ENCODE measurements at regions not wholly inside any gene's neighbourhood (a gene's known extent, or its start where the extent isn't known, plus 50 kb on each side); places are given as distances from the start of the nearest gene placed in this dataset.

DNA sequence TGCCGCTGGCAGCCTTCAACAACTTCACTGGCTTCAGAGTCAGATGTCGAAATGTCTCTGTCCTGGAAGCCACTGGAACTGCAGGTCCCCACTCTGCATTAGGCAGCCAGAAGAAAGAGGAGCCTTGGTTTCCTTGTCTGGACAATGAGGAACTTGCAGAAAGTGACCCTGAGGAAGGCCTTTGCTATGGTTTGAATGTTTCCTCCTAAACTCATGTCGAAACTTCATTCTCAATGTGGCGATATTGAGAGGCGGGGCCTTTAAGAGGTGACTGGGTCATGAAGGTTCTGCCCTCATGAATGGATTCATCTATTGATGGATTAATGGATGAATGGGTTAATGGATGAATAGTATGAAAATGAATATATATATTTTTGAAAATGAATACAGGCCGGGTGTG is 61.6 kb upstream of the GPR26 start:
- Histone ChIP-seq H3K27ac (ENCODE audit: insufficient read length, low read depth, low read length) (no peak overlapping the region), H3K9ac (ENCODE audit: extremely low read depth, insufficient read length, low read length) (no peak overlapping the region), H2BK12ac (ENCODE audit: insufficient read length, low read depth, low read length) (no peak overlapping the region), H2BK120ac (ENCODE audit: low read depth, low read length, poor library complexity, severe bottlenecking) (no peak overlapping the region), H3K9me3 (ENCODE audit: control insufficient read depth, low read depth, low read length) (no peaks in the 10 kb centered on the region), H3K23me2 (ENCODE audit: insufficient read length, low read depth, low read length, poor library complexity, severe bottlenecking) (no peaks in the 10 kb centered on the region), H3K4ac (ENCODE audit: low read depth, low read length) (no peak overlapping the region), H2BK20ac (ENCODE audit: low read depth, low read length, poor library complexity, severe bottlenecking) (no peak overlapping the region), H4K5ac (ENCODE audit: insufficient read length, low read depth, low read length) (no peak overlapping the region), H4K91ac (ENCODE audit: insufficient read length, low read depth, low read length) (no peak overlapping the region), H2AFZ (ENCODE audit: low read length) (no peak overlapping the region), H4K8ac (replicated peaks; ENCODE audit: insufficient read length, low read depth, low read length) (no peak overlapping the region), H4K20me1 (ENCODE audit: control insufficient read depth, insufficient read depth, insufficient read length) (no peaks in the 10 kb centered on the region), H3K23ac (ENCODE audit: insufficient read length, low read depth, low read length) (no peak overlapping the region), H2BK15ac (ENCODE audit: low read depth, low read length) (no peak overlapping the region), H2BK5ac (ENCODE audit: insufficient read length, low read length) (no peak overlapping the region), H2AK5ac (ENCODE audit: insufficient read length, low read length) (no peak overlapping the region), H3K79me1 (ENCODE audit: insufficient read depth, low read depth, low read length, poor library complexity, severe bottlenecking) (no peaks in the 10 kb centered on the region), H3K18ac (ENCODE audit: insufficient read length, low read depth, low read length) (no peak overlapping the region), H3K14ac (ENCODE audit: insufficient read depth, low read length) (no peak overlapping the region), H3K27me3 (ENCODE audit: insufficient read depth, low read length) (no peaks in the 10 kb centered on the region), H3K4me2 (ENCODE audit: insufficient read depth, insufficient read length, low read length) (no peak overlapping the region), H3K79me2 (ENCODE audit: insufficient read depth, low read length) (no peaks in the 10 kb centered on the region), H3T11ph (ENCODE audit: low read length) (no peak overlapping the region), H3K4me1 (ENCODE audit: insufficient read depth, low read length) (peaks cover 23% of the 10 kb centered on the region), H3K56ac (ENCODE audit: insufficient read length, low read depth, low read length) (no peak overlapping the region)
- Mint-ChIP-seq H3K27me3 (ENCODE audit: low read depth) (peaks cover 12% of the 10 kb centered on the region), H3K4me3 (no peak overlapping the region), H3K9me3 (peaks cover 6 to 8% of the 10 kb centered on the region in 2 experiments; a peak in 3 of 5 replicates), H3K36me3 (ENCODE audit: insufficient read depth in 1 of 3, low read depth in 3 of 3) (no peaks in the 10 kb centered on the region), H3K4me1 (peaks cover 42 to 46% of the 10 kb centered on the region in 2 experiments), H3K27ac (no peak overlapping the region)
- no peak for DNase-seq
- WGBS (ENCODE audit: extremely low coverage, insufficient read length, low lambda C conversion rate): no CpG with 5 or more reads among the region's 6 CpGs
- TF ChIP-seq, protein P1, sequence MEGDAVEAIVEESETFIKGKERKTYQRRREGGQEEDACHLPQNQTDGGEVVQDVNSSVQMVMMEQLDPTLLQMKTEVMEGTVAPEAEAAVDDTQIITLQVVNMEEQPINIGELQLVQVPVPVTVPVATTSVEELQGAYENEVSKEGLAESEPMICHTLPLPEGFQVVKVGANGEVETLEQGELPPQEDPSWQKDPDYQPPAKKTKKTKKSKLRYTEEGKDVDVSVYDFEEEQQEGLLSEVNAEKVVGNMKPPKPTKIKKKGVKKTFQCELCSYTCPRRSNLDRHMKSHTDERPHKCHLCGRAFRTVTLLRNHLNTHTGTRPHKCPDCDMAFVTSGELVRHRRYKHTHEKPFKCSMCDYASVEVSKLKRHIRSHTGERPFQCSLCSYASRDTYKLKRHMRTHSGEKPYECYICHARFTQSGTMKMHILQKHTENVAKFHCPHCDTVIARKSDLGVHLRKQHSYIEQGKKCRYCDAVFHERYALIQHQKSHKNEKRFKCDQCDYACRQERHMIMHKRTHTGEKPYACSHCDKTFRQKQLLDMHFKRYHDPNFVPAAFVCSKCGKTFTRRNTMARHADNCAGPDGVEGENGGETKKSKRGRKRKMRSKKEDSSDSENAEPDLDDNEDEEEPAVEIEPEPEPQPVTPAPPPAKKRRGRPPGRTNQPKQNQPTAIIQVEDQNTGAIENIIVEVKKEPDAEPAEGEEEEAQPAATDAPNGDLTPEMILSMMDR (conservative IDR thresholded peaks at IDR 0.05): no peak

Data from H9 (cell line).